Osteocyte (in vitro differentiated cells): ENCODE measurements at regions not wholly inside any gene's neighbourhood (a gene's known extent, or its start where the extent isn't known, plus 50 kb on each side); places are given as distances from the start of the nearest gene placed in this dataset.

ENCODE experiments used
- DNase-seq: peaks from one replicate; pipeline ENCODE4 v3.0.0; 2021; ENCODE audit warnings: mixed read lengths; ENCODE audit not compliant: unreplicated experiment; ENCODE audit errors: extremely low spot score
- H3K27ac Mint-ChIP-seq: one replicate; pipeline ENCODE4 v1.8.0; 2021; ENCODE audit warnings: mild to moderate bottlenecking, mixed read lengths; ENCODE audit not compliant: unreplicated experiment
- H3K27me3 Mint-ChIP-seq: one replicate; pipeline ENCODE4 v1.8.0; 2021; ENCODE audit warnings: mixed read lengths; ENCODE audit not compliant: unreplicated experiment
- H3K36me3 Mint-ChIP-seq: one replicate; pipeline ENCODE4 v1.8.0; 2021; ENCODE audit warnings: mixed read lengths; ENCODE audit not compliant: unreplicated experiment
- H3K4me1 Mint-ChIP-seq: one replicate; pipeline ENCODE4 v1.8.0; 2021; ENCODE audit warnings: mixed read lengths; ENCODE audit not compliant: unreplicated experiment
- H3K4me3 Mint-ChIP-seq: one replicate; pipeline ENCODE4 v1.8.0; 2021; ENCODE audit warnings: mild to moderate bottlenecking, moderate library complexity, mixed read lengths; ENCODE audit not compliant: unreplicated experiment
- H3K9me3 Mint-ChIP-seq: one replicate; pipeline ENCODE4 v1.8.0; 2021; ENCODE audit warnings: mixed read lengths; ENCODE audit not compliant: unreplicated experiment
- CTCF ChIP-seq: fragments of 200-600 bp; sonication (generic); IDR thresholded peaks from 2 replicates; pipeline ENCODE4 v1.5.0; 2021; ENCODE audit warnings: antibody characterized with exemption, mild to moderate bottlenecking, moderate library complexity

GRCh38 chr7:22574754-22575520 is 74.9 kb upstream of the STEAP1B start:
- Mint-ChIP-seq H3K27ac (no peak overlapping the region), H3K4me1 (peaks cover 43% of the 10 kb centered on the region), H3K36me3 (no peaks in the 10 kb centered on the region), H3K27me3 (no peaks in the 10 kb centered on the region), H3K9me3 (no peaks in the 10 kb centered on the region), H3K4me3 (no peak overlapping the region)
- DNase-seq, result no peak
- TF ChIP-seq CTCF, result no peak

- Mint-ChIP-seq H3K9me3 (no peaks in the 10 kb centered on the region), H3K4me1 (peaks cover 34% of the 10 kb centered on the region), H3K36me3 (no peaks in the 10 kb centered on the region), H3K27me3 (no peaks in the 10 kb centered on the region), H3K27ac (no peak overlapping the region), H3K4me3 (no peak overlapping the region)
- no peak for TF ChIP-seq CTCF
- DNase-seq, result no peak
Observed at GRCh38 chr7:22572937-22573336, 72.9 kb upstream of the STEAP1B start.

- H3K27me3 Mint-ChIP-seq, result no peaks in the 10 kb centered on the region
Observed at GRCh38 chr7:22572292-22572691, 72.3 kb upstream of the STEAP1B start.

GRCh38 chr7:22571766-22572165 is 71.8 kb upstream of the STEAP1B start:
- H3K36me3 Mint-ChIP-seq, result no peaks in the 10 kb centered on the region
- no peak overlapping the region for H3K27ac Mint-ChIP-seq
- H3K9me3 Mint-ChIP-seq, result no peaks in the 10 kb centered on the region
- no peak for DNase-seq
- H3K4me3 Mint-ChIP-seq, result no peak overlapping the region
- no peaks in the 10 kb centered on the region for H3K27me3 Mint-ChIP-seq
- no peak for TF ChIP-seq CTCF
- peaks cover 22% of the 10 kb centered on the region for H3K4me1 Mint-ChIP-seq

More at GRCh38 chr7:22572292-22572691, 72.3 kb upstream of the STEAP1B start:
- H3K4me1 Mint-ChIP-seq, result peaks cover 28% of the 10 kb centered on the region
- no peak overlapping the region for H3K27ac Mint-ChIP-seq
- no peak overlapping the region for H3K4me3 Mint-ChIP-seq
- H3K9me3 Mint-ChIP-seq, result no peaks in the 10 kb centered on the region
- no peak for TF ChIP-seq CTCF
- no peak for DNase-seq
- H3K36me3 Mint-ChIP-seq, result no peaks in the 10 kb centered on the region

- Mint-ChIP-seq H3K4me3 (no peak overlapping the region), H3K4me1 (peaks cover 34% of the 10 kb centered on the region), H3K27ac (no peak overlapping the region), H3K9me3 (no peaks in the 10 kb centered on the region), H3K27me3 (no peaks in the 10 kb centered on the region), H3K36me3 (no peaks in the 10 kb centered on the region)
- DNase-seq, result no peak
- TF ChIP-seq CTCF, result no peak
Observed at GRCh38 chr7:22569586-22570321, 69.8 kb upstream of the STEAP1B start.
